HG02970 (cell line): ENCODE measurements at regions not wholly inside any gene's neighbourhood (a gene's known extent, or its start where the extent isn't known, plus 50 kb on each side); places are given as distances from the start of the nearest gene placed in this dataset.
A peak's percentile ranks its signal among the peaks of the same experiment; 100 is the strongest.
"Not testable (repeated sequence)": the region's sequence is repeated elsewhere in the genome, so short reads cannot be mapped to it uniquely, and the experiment has no call there.

Experiments
- ATAC-seq: cut with Tn5 transposase; IDR thresholded peaks from one replicate; pipeline ENCODE4 v1.9.1; 2021; ENCODE audit warnings: mild to moderate bottlenecking, moderate library complexity, moderate number of reproducible peaks; ENCODE audit not compliant: unreplicated experiment, low FRiP score

GRCh38 chr2:195538937-195539336, 118.1 kb upstream of the SLC39A10 start:
- ATAC-seq, result no peak

DNA sequence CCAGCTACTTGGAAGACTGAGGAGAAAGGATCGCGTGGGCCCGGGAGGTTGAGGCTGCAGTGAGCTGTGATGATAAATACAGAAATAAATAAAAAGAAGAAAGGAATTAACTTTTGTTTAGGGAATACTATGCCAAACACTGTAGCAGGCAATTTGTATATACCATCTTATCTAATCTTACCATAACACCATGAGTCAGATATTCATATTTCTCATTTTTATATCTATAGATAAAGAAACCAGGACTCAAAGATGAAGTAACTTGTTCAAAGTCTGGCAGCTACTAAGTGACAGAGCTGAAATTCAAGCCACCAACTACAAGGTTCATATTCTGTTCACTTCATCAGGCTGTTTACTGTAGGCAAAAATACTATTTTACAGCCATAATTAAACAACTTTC, 119.2 kb upstream of the SLC39A10 start:
- no peak for ATAC-seq

GRCh38 chr2:195536906-195537305, 120.1 kb upstream of the SLC39A10 start:
- ATAC-seq, result no peak

- ATAC-seq, result peak; percentile 93
Observed at GRCh38 chr2:195535911-195536522, 121.0 kb upstream of the SLC39A10 start.

DNA sequence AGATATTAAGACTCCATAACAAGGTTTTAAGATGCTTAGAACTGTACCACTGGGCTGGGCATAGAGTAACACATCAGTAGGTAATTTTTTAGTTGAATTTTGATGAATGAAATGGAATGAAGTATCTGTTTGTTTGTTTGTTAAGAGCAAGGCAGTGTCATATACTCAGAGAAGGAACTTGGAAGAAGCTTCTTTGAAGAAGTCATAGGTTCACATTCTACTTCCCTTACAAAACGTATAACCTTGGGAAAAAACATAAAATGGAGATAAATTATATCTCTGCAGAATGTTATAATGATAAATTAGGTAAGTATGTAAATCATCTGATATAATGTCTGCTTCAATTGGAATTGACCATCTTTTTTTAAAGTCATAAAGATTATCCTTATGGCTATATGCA, 122.1 kb upstream of the SLC39A10 start:
- ATAC-seq, result no peak

DNA sequence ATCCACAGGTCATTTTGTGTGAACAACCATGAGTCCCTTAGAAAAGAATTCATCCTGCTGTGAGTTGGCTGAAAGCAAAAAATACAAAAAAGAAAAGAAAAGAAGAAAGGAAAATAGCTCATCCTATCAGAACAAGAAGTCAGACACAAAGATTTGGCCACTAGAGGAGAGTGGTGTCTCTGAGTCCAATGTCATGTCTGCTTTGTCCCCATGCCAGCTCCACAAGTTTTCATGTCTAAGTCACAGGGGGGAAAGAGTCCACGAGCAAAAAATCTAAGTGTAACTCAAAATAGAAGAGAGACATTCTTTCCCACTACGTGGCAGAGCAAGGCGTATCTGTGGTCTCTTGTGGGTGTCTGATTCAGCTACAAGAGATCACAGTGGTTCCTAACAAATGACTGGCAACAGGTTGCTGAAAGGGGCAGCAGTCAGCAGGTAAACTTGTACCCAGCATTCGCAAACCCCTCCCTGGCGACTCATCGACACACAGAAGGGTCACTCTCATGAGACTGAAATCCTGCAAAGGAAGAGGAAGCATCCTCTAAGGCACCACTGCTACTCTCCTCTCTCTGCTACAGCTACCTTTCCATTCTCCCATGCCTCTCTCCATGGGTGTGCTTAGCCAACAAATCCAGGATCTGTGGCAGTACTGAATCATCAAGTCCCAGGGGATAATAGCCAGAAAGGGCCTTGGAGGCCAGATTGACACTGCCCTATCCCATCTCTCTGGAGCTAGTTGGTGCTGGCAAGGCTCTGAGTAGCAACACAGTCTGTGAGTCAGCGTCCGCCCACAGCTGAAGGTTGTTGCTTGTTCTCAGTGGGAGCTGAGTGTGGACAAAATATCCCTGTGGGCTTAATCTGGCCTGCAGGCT, 123.0 kb upstream of the SLC39A10 start:
- ATAC-seq, result no peak

DNA sequence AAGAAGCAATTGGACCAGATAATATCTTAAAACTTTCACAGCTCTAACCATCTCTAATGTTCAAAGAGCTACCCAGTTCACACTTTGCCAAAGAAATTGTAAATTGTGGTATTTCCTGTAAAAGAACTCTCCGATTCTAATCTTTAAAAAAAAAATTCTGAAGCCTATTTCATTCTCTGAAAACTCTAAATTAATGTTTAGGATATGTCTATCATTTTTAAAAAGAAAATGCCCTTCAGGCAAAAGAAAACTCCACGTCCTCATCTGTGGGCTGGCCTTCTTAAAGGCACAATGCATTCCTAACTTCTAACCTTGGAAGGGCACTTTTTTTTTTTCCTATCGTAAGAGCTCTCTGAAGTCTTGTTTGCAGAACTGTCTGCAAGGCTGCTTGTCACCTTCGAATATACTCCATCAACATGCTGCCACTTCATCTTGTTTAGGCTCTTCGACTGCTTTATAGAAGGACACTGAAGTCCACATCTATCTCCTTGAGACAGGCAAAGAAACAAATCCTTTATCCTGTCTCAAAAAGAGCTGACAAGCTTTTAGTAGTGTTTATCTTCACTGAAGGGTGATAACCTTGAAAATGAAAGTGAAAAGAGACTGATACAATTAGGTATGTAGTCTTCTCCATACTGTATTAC, 124.3 kb upstream of the SLC39A10 start:
- ATAC-seq, result no peak

GRCh38 chr2:195532255-195532627, 124.8 kb upstream of the SLC39A10 start:
- ATAC-seq, result no peak

GRCh38 chr2:195531754-195532153, 125.3 kb upstream of the SLC39A10 start:
- ATAC-seq, result no peak

- ATAC-seq, result not testable (repeated sequence)
Observed at GRCh38 chr2:195523242-195523641, 133.8 kb upstream of the SLC39A10 start.

- no peak for ATAC-seq
Observed at GRCh38 chr2:195521589-195521988, 135.4 kb upstream of the SLC39A10 start.

DNA sequence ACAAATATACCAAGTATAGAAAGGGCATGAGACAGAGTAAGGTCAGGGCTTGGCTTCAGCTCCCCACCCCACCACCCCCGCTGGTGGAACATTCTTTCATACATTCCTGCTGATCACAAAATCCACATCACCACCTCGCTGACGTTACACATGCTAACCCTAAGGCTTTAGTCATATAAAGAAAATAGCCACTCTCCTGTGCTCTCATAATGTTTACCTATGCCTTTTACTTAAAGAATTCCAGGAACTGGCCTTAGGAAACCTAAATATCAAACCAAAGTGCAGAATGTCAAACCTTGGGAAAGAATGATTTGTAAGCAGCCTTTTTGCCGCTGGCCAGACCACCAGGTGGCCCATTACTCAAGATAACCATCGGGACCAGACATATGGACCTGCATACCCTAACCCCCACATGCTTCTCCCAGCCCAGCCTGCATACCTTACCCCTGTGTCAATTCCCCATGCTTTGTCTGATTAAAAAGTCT, 136.3 kb upstream of the SLC39A10 start:
- no peak for ATAC-seq

- no peak for ATAC-seq
Observed at GRCh38 chr2:195515551-195515950, 141.5 kb upstream of the SLC39A10 start.

DNA sequence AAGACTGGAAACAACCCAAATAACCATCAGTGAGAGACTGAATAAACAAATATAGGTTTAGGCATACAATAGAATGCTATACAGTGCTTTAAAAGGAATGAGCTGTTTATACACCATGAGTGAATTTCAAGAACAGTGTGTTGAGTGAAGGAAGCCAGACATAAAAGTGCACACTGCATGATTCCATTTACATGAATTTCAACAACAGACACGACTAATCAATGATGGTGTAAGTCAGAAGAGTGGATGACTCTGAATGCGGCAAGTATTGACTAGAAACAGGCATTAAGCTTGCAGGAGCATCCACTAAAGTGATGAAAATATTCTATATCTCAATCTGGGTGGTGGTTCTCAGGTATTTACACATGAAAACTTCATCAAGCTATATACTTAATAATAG, 142.7 kb upstream of the SLC39A10 start:
- no peak for ATAC-seq

- no peak for ATAC-seq
Observed at GRCh38 chr2:195513119-195513518, 143.9 kb upstream of the SLC39A10 start.

DNA sequence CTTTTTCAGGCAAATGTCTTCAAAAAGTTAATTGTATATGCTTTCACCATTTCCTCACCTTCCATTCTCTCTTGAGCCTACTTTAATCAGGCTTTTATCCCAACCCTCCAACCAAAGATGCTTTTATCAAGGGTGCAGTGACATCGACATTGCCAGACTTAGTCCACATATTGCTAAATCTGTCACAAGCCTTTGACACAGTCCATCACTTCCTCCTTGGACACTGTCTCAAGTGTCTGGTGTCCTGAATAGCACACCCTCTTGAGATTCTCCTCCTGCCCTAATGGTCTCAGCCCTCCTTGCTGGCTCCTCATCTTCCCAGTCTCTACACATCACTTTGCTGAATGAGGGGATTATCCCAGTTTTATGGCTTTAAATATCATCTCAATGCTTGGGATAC, 147.5 kb upstream of the SLC39A10 start:
- no peak for ATAC-seq

GRCh38 chr2:195508139-195508455, 148.9 kb upstream of the SLC39A10 start:
- ATAC-seq, result no peak

GRCh38 chr2:195507447-195508138, 149.4 kb upstream of the SLC39A10 start:
- no peak for ATAC-seq

GRCh38 chr2:195505701-195506100, 151.3 kb upstream of the SLC39A10 start:
- ATAC-seq, result peak; percentile 92

- ATAC-seq, result no peak
Observed at GRCh38 chr2:195503208-195503607, 153.8 kb upstream of the SLC39A10 start.

GRCh38 chr2:195501746-195502145, 155.3 kb upstream of the SLC39A10 start:
- ATAC-seq, result no peak
